H1 (cell line): ENCODE measurements at regions not wholly inside any gene's neighbourhood (a gene's known extent, or its start where the extent isn't known, plus 50 kb on each side); places are given as distances from the start of the nearest gene placed in this dataset.

Source experiments
- CTCF ChIA-PET: fragments of 300-600 bp; sonication (Branson Sonifier 250); formaldehyde crosslinking; loops from one replicate; lab custom pipeline; 2021; ENCODE audit not compliant: partially characterized antibody; lab: Charles Lee
- POLR2A ChIA-PET: fragments of 300-600 bp; sonication (Branson Sonifier 250); formaldehyde crosslinking; loops from one replicate; lab custom pipeline; 2021; ENCODE audit warnings: inconsistent platforms; ENCODE audit not compliant: partially characterized antibody; lab: Charles Lee
- DNase-seq, 2 experiments: peaks; one replicate each; pipeline versions ENCODE4 v3.0.0 to v3.0.0-alpha.2; 2010 to 2022; ENCODE audit warnings: low spot score in 2 of 2, low read depth in 1 of 2, mixed read lengths in 1 of 2
- FAIRE-seq: peaks from 2 replicates; lab custom pipeline; 2011; peaks lifted over from hg19 to GRCh38; lab: Jason Lieb, UNC
- H2AFZ ChIP-seq: 2 replicates; pipeline ENCODE4 v1.8.1; 2012; ENCODE audit warnings: low read length, inconsistent platforms
- H2AK5ac ChIP-seq: 2 replicates; pipeline ENCODE4 v1.6.1; 2013; ENCODE audit warnings: low read depth, low read length
- H2BK120ac ChIP-seq: replicated peaks from 2 replicates; pipeline ENCODE3; 2013; ENCODE audit warnings: low read depth, low read length, inconsistent platforms
- H2BK12ac ChIP-seq: 2 replicates; pipeline ENCODE4 v1.6.1; 2013; ENCODE audit warnings: low read depth, low read length
- H2BK15ac ChIP-seq: 2 replicates; pipeline ENCODE4 v1.6.1; 2013; ENCODE audit warnings: low read length
- H2BK20ac ChIP-seq: 2 replicates; pipeline ENCODE4 v1.6.1; 2013; ENCODE audit warnings: low read length
- H2BK5ac ChIP-seq: 2 replicates; pipeline ENCODE4 v1.6.1; 2013; ENCODE audit warnings: low read depth, low read length
- H3K14ac ChIP-seq: 2 replicates; pipeline ENCODE4 v1.6.1; 2013; ENCODE audit warnings: inconsistent platforms; ENCODE audit not compliant: insufficient read length
- H3K18ac ChIP-seq: 2 replicates; pipeline ENCODE4 v1.6.1; 2013; ENCODE audit warnings: low read length; ENCODE audit errors: extremely low read depth
- H3K23ac ChIP-seq: 2 replicates; pipeline ENCODE4 v1.6.1; 2013; ENCODE audit warnings: inconsistent platforms; ENCODE audit not compliant: insufficient read length
- H3K23me2 ChIP-seq: 2 replicates; pipeline ENCODE4 v1.6.1; 2013; ENCODE audit warnings: low read depth, low read length
- H3K27ac ChIP-seq: 2 replicates; pipeline ENCODE4 v1.6.1; 2011; ENCODE audit warnings: low read depth, low read length, inconsistent platforms
- H3K27me3 ChIP-seq, 4 experiments: replicated peaks in 1 of 4; 1 replicate in 1 of 4; 2 replicates in 3 of 4; pipeline versions ENCODE4 v1.6.1 to v1.8.1; 2011 to 2013; ENCODE audit warnings: low read length in 3 of 4, mild to moderate bottlenecking in 3 of 4, inconsistent platforms in 2 of 4, mixed read lengths in 2 of 4, moderate library complexity in 1 of 4; ENCODE audit not compliant: control insufficient read depth in 3 of 4, insufficient read depth in 3 of 4; ENCODE audit errors: extremely low read depth in 1 of 4
- H3K36me3 ChIP-seq, 4 experiments: 2 replicates each; pipeline versions ENCODE4 v1.6.1 to v1.8.1; 2011 to 2013; ENCODE audit warnings: mild to moderate bottlenecking in 4 of 4, low read length in 3 of 4, moderate library complexity in 2 of 4, control low read depth in 1 of 4, inconsistent platforms in 1 of 4; ENCODE audit not compliant: insufficient read depth in 4 of 4, control insufficient read depth in 2 of 4
- H3K4ac ChIP-seq: replicated peaks from 2 replicates; pipeline ENCODE3; 2013; ENCODE audit warnings: low read length, low read depth, mixed read lengths, inconsistent platforms; ENCODE audit not compliant: insufficient read length
- H3K4me1 ChIP-seq, 4 experiments: replicated peaks in 1 of 4; 1 replicate in 1 of 4; 2 replicates in 3 of 4; pipeline versions ENCODE4 v1.6.1 to v1.8.1; 2011 to 2013; ENCODE audit warnings: low read length in 3 of 4, inconsistent platforms in 2 of 4, mixed read lengths in 1 of 4; ENCODE audit not compliant: insufficient read depth in 4 of 4, control insufficient read depth in 3 of 4
- H3K4me2 ChIP-seq, 2 experiments: 2 replicates each; pipeline versions ENCODE4 v1.6.1 to v1.8.1; 2011 to 2013; ENCODE audit warnings: low read depth in 2 of 2, low read length in 2 of 2, control low read depth in 1 of 2, inconsistent platforms in 1 of 2, mild to moderate bottlenecking in 1 of 2; ENCODE audit not compliant: insufficient read depth in 1 of 2
- H3K4me3 ChIP-seq, 4 experiments: fragments of 200-600, 300-600 bp in 1 of 4; sonication (generic), shearing (Covaris generic), sonication (Bioruptor Twin) in 1 of 4; 2 replicates each; pipeline versions ENCODE4 v1.5.1 to v1.8.1; 2011 to 2016; ENCODE audit warnings: low read length in 4 of 4, low read depth in 3 of 4, control low read depth in 2 of 4, inconsistent platforms in 2 of 4, mild to moderate bottlenecking in 2 of 4, mixed read lengths in 1 of 4, moderate library complexity in 1 of 4; ENCODE audit not compliant: insufficient read depth in 2 of 4; ENCODE audit errors: extremely low read depth in 1 of 4
- H3K56ac ChIP-seq: replicated peaks from 2 replicates; pipeline ENCODE3; 2013; ENCODE audit warnings: low read depth, mild to moderate bottlenecking, mixed read lengths, low read length, inconsistent platforms; ENCODE audit not compliant: insufficient read length
- H3K79me1 ChIP-seq: 2 replicates; pipeline ENCODE4 v1.6.1; 2013; ENCODE audit warnings: low read depth, low read length, control low read depth
- H3K79me2 ChIP-seq, 2 experiments: 2 replicates each; pipeline versions ENCODE4 v1.6.1 to v1.8.1; 2012 to 2013; ENCODE audit warnings: low read length in 2 of 2, mild to moderate bottlenecking in 2 of 2, inconsistent platforms in 1 of 2; ENCODE audit not compliant: insufficient read depth in 2 of 2, control insufficient read depth in 1 of 2
- H3K9ac ChIP-seq, 4 experiments: replicated peaks in 1 of 4; 1 replicate in 1 of 4; 2 replicates in 3 of 4; pipeline versions ENCODE4 v1.6.1 to v1.8.1; 2011 to 2013; ENCODE audit warnings: low read depth in 3 of 4, low read length in 3 of 4, control low read depth in 2 of 4, mild to moderate bottlenecking in 2 of 4, moderate library complexity in 2 of 4, inconsistent platforms in 1 of 4; ENCODE audit errors: extremely low read depth in 1 of 4
- H3K9me3 ChIP-seq, 2 experiments: 2 replicates each; pipeline versions ENCODE4 v1.6.1 to v1.8.1; 2012 to 2013; ENCODE audit warnings: mild to moderate bottlenecking in 2 of 2, moderate library complexity in 2 of 2, control low read depth in 1 of 2, inconsistent platforms in 1 of 2, low read depth in 1 of 2, low read length in 1 of 2, mixed read lengths in 1 of 2; ENCODE audit not compliant: insufficient read depth in 2 of 2
- H4K20me1 ChIP-seq, 2 experiments: replicated peaks in 1 of 2; 2 replicates each; pipeline versions ENCODE3 to v1.8.1; 2011 to 2013; ENCODE audit warnings: inconsistent platforms in 2 of 2, low read length in 2 of 2, mild to moderate bottlenecking in 1 of 2; ENCODE audit not compliant: insufficient read depth in 2 of 2, control insufficient read depth in 1 of 2
- H4K5ac ChIP-seq: 2 replicates; pipeline ENCODE4 v1.6.1; 2013; ENCODE audit warnings: low read length, low read depth, mixed read lengths, inconsistent platforms; ENCODE audit not compliant: insufficient read length
- H4K8ac ChIP-seq: 2 replicates; pipeline ENCODE4 v1.8.0; 2013; ENCODE audit warnings: mild to moderate bottlenecking, moderate library complexity, low read length, inconsistent platforms; ENCODE audit not compliant: insufficient read depth; ENCODE audit errors: extremely low read depth
- H4K91ac ChIP-seq: replicated peaks from 2 replicates; pipeline ENCODE3; 2013; ENCODE audit warnings: low read length, mixed read lengths, inconsistent platforms; ENCODE audit not compliant: insufficient read length
- CREB1 ChIP-seq: IDR thresholded peaks from 2 replicates; pipeline ENCODE4 v1.6.1; 2012; ENCODE audit warnings: inconsistent platforms
- JUN ChIP-seq: IDR thresholded peaks from 2 replicates; pipeline ENCODE4 v1.6.1; 2011; ENCODE audit warnings: low read depth, mild to moderate bottlenecking, improper control_type of control experiment, low read length
- JUND ChIP-seq: IDR thresholded peaks from 2 replicates; pipeline ENCODE4 v1.6.1; 2011; ENCODE audit warnings: mild to moderate bottlenecking, improper control_type of control experiment, low read length
- KDM1A ChIP-seq: fragments of 200-600, 300-600 bp; sonication (generic); IDR thresholded peaks from 2 replicates; pipeline ENCODE4 v1.7.1; 2016; ENCODE audit warnings: mild to moderate bottlenecking, low read length, borderline replicate concordance
- RNF2 ChIP-seq: fragments of 200-900, 300-1000 bp; sonication (generic); IDR thresholded peaks from 2 replicates; pipeline ENCODE4 v1.7.1; 2016; ENCODE audit warnings: borderline replicate concordance, low read depth, mild to moderate bottlenecking, antibody characterized with exemption, low read length; ENCODE audit not compliant: poor library complexity, severe bottlenecking; ENCODE audit errors: missing control alignments
- SP1 ChIP-seq: IDR thresholded peaks from 2 replicates; pipeline ENCODE4 v1.6.1; 2011; ENCODE audit warnings: low read depth, low read length
- SP2 ChIP-seq: IDR thresholded peaks from 2 replicates; pipeline ENCODE4 v1.6.1; 2012; ENCODE audit warnings: mild to moderate bottlenecking, low read length, inconsistent platforms
- SP4 ChIP-seq: IDR thresholded peaks from 2 replicates; pipeline ENCODE4 v1.6.1; 2012; ENCODE audit warnings: low read length, inconsistent platforms
- TAF7 ChIP-seq: optimal IDR thresholded peaks from 2 replicates; pipeline ENCODE3; 2011; ENCODE audit warnings: low read depth, mild to moderate bottlenecking, inconsistent platforms, low read length, moderate library complexity, borderline replicate concordance
- TEAD4 ChIP-seq: IDR thresholded peaks from 2 replicates; pipeline ENCODE4 v1.6.1; 2012; ENCODE audit warnings: low read depth, low read length, inconsistent platforms, mixed read lengths
- YY1 ChIP-seq: IDR thresholded peaks from 2 replicates; pipeline ENCODE4 v1.6.1; 2011; ENCODE audit warnings: low read depth, mild to moderate bottlenecking, low read length
- WGBS, 2 experiments: shearing (Covaris generic) in 1 of 2; methylation state at CpG; one replicate each; pipeline versions ENCODE4 v1.1.6 to v1.1.7; 2013 to 2015; ENCODE audit warnings: low lambda C conversion rate in 2 of 2, mixed read lengths in 2 of 2, inconsistent platforms in 1 of 2, low coverage in 1 of 2, missing lambda C conversion rate in 1 of 2; ENCODE audit not compliant: insufficient replicate concordance in 2 of 2, insufficient coverage in 1 of 2, insufficient read length in 1 of 2; ENCODE audit errors: extremely low coverage in 1 of 2, missing lambda C conversion rate in 1 of 2; 5-methylcytosine and 5-hydroxymethylcytosine counted together
- TF ChIP-seq, protein P1 (sequence below): IDR thresholded peaks from 2 replicates; pipeline ENCODE4 v1.6.1; 2011; ENCODE audit warnings: low read length, improper control_type of control experiment

- H3K14ac ChIP-seq = no peak overlapping the region
- peak overlapping the region; percentile 54; the same call in 1 of the 2 replicates for H2BK5ac ChIP-seq
- DNase-seq = no peak
- H3K56ac ChIP-seq = no peak overlapping the region
- no peak overlapping the region for H4K8ac ChIP-seq
- H3K9me3 ChIP-seq = no peaks in the 10 kb centered on the region
- no peak overlapping the region for H3K4me2 ChIP-seq
- no peak overlapping the region for H3K4ac ChIP-seq
- POLR2A ChIA-PET = interaction anchor here (2.5 kb wide), 1 partner anchor 191 kb away, joined by 7 read pairs; no protein-coding TSS in a partner anchor
- 0 out of 2 replicates have a peak overlapping the region, but pooled peaks have one; percentile 54 for H3K18ac ChIP-seq
- peak overlapping the region; percentile 86; the same call in 1 of the 2 replicates for H2BK12ac ChIP-seq
- peak overlapping the region; percentile 93 for H2AFZ ChIP-seq
- CTCF ChIA-PET = interaction anchor here (1.2 to 1.5 kb wide), 2 partner anchors 9 to 91 kb away, joined by 3 read pairs; no protein-coding TSS in a partner anchor
- no peaks in the 10 kb centered on the region for H3K36me3 ChIP-seq
- H2BK15ac ChIP-seq = no peak overlapping the region
- no peaks in the 10 kb centered on the region for H3K79me2 ChIP-seq
- no peak overlapping the region for H3K4me3 ChIP-seq
- H3K27ac ChIP-seq = peak overlapping the region; percentile 65
- no peak overlapping the region for H3K23ac ChIP-seq
- no peak overlapping the region for H4K5ac ChIP-seq
- no peaks in the 10 kb centered on the region for H3K23me2 ChIP-seq
- 94% methylated on average over 5 of the region's 5 CpGs; no CpG with 5 or more reads in 1 of the 2 experiments for WGBS, 2 experiments
- no peaks in the 10 kb centered on the region for H3K79me1 ChIP-seq
- H3K27me3 ChIP-seq = no peaks in the 10 kb centered on the region; a peak in 1 of 7 replicates
- no peak overlapping the region for H2AK5ac ChIP-seq
- H2BK120ac ChIP-seq = peak overlapping the region; percentile 45
- H3K9ac ChIP-seq = no peak overlapping the region; a peak in 2 of 7 replicates
- H2BK20ac ChIP-seq = no peak overlapping the region
- no peak overlapping the region for H4K91ac ChIP-seq
- H3K4me1 ChIP-seq = peaks cover 0 to 6% (median 4%) of the 10 kb centered on the region in 4 experiments; a peak in 4 of 7 replicates
- H4K20me1 ChIP-seq = no peaks in the 10 kb centered on the region
- no peak for FAIRE-seq
- no peak for TF ChIP-seq SP2
- peak; percentile 58; the same call in 1 of the 2 replicates for TF ChIP-seq YY1
- TF ChIP-seq, protein P1, sequence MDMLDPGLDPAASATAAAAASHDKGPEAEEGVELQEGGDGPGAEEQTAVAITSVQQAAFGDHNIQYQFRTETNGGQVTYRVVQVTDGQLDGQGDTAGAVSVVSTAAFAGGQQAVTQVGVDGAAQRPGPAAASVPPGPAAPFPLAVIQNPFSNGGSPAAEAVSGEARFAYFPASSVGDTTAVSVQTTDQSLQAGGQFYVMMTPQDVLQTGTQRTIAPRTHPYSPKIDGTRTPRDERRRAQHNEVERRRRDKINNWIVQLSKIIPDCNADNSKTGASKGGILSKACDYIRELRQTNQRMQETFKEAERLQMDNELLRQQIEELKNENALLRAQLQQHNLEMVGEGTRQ = no peak
- no peak for TF ChIP-seq JUN
- TF ChIP-seq TEAD4 = no peak
- TF ChIP-seq TAF7 = no peak
- TF ChIP-seq KDM1A = no peak
- TF ChIP-seq SP1 = 0 out of 2 replicates have a peak, but pooled peaks have one; percentile 15
- TF ChIP-seq SP4 = no peak
- no peak for TF ChIP-seq RNF2
- no peak for TF ChIP-seq CREB1
- TF ChIP-seq JUND = no peak
Observed at GRCh38 chr13:91155512-91156114, 191.9 kb upstream of the MIR17HG start.
